ENCODE measurements at regions not wholly inside any gene's neighbourhood (a gene's known extent, or its start where the extent isn't known, plus 50 kb on each side); places are given as distances from the start of the nearest gene placed in this dataset.
"Not testable (repeated sequence)": the region's sequence is repeated elsewhere in the genome, so short reads cannot be mapped to it uniquely, and the experiment has no call there.

DNA sequence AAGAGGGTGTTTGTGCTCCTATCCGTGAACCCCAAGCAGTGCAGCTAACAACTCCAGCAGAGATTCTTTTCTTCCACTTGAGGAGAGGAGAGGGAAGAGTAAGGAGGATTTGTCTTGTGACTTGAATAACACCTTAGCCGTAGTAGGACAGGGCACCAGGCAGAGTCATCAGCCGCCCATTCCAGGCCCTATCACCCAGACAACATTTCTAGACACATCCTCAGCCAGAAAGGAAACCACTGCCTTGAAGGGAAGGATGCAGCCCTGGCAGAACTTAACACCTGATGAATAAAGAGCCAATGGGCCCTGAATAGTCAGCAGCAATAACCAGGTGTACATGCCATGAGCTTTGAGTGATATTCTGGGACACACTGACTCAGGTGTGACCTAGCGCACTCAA is 1013.0 kb upstream of the COX7C start:
- no peaks in the 10 kb centered on the region for H3K4me1 ChIP-seq
- H3K27me3 ChIP-seq: no peaks in the 10 kb centered on the region
- DNase-seq (ENCODE audit: low spot score in 2 of 2): no peak
- no peak overlapping the region for H3K27ac ChIP-seq
- no peaks in the 10 kb centered on the region for H3K9me3 ChIP-seq
- TF ChIP-seq, protein P1, sequence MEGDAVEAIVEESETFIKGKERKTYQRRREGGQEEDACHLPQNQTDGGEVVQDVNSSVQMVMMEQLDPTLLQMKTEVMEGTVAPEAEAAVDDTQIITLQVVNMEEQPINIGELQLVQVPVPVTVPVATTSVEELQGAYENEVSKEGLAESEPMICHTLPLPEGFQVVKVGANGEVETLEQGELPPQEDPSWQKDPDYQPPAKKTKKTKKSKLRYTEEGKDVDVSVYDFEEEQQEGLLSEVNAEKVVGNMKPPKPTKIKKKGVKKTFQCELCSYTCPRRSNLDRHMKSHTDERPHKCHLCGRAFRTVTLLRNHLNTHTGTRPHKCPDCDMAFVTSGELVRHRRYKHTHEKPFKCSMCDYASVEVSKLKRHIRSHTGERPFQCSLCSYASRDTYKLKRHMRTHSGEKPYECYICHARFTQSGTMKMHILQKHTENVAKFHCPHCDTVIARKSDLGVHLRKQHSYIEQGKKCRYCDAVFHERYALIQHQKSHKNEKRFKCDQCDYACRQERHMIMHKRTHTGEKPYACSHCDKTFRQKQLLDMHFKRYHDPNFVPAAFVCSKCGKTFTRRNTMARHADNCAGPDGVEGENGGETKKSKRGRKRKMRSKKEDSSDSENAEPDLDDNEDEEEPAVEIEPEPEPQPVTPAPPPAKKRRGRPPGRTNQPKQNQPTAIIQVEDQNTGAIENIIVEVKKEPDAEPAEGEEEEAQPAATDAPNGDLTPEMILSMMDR (IDR thresholded peaks at IDR 0.05): no peak
- TF ChIP-seq POLR2AphosphoS5 (IDR thresholded peaks at IDR 0.05): no peak
- TF ChIP-seq POLR2A (IDR thresholded peaks at IDR 0.05): no peak
- no peak overlapping the region for H3K4me3 ChIP-seq
- H3K36me3 ChIP-seq: no peaks in the 10 kb centered on the region
- intact Hi-C loops (cut with DNase I; ENCODE audit: low total_unique reads): no loop called here

DNA sequence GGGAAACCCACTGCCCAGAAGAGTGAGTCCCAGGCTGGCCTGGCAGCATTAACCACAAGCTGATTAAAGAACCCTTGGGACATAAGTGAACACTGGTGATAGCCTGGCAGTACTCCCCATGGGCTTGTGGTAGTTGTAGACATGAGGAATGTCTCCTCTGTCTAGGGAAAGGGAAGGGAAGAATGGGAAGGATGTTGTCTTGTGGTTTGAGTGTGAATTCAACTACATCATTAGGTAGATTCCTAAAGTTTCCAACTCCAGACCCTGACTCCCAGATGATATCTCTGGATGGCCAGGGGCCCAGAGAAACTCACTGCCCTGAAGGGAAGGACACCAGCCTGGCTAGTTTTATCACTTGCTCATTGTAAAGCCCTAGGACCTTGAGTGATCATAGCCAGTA is 1012.4 kb upstream of the COX7C start:
- Histone ChIP-seq H3K4me1 (no peaks in the 10 kb centered on the region), H3K9me3 (no peaks in the 10 kb centered on the region), H3K36me3 (no peaks in the 10 kb centered on the region), H3K4me3 (no peak overlapping the region), H3K27ac (no peak overlapping the region), H3K27me3 (no peaks in the 10 kb centered on the region)
- TF ChIP-seq POLR2AphosphoS5 (IDR thresholded peaks at IDR 0.05) (no peak), POLR2A (IDR thresholded peaks at IDR 0.05) (no peak)
- TF ChIP-seq, protein P1 (IDR thresholded peaks at IDR 0.05): no peak
- intact Hi-C loops (cut with DNase I; ENCODE audit: low total_unique reads): no loop called here
- no peak for DNase-seq (ENCODE audit: low spot score in 2 of 2)

DNA sequence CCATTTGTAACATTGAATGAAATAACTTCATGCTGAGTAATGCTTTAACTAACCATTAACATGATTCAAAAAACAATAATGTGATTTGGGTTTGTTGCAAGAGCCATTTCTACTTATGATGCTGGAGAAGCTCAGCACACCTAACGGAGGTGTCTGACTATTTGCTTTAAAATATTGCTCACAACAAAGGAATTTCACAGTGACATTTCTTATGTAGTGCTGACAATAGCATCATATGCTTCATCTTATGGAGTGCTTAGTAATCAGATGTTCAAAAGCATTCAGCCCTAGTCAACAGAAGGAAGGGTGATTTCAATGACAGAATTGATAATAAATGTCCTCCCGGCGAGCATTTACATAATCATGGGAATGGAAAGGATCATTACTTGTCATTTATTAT is 1003.3 kb upstream of the COX7C start:
- no peak for TF ChIP-seq POLR2A (IDR thresholded peaks at IDR 0.05)
- TF ChIP-seq, protein P1 (IDR thresholded peaks at IDR 0.05): no peak
- TF ChIP-seq POLR2AphosphoS5 (IDR thresholded peaks at IDR 0.05): no peak
- Histone ChIP-seq H3K4me1 (no peaks in the 10 kb centered on the region), H3K9me3 (peaks cover 0 to 8% of the 10 kb centered on the region in 2 donors), H3K4me3 (no peak overlapping the region), H3K27me3 (no peaks in the 10 kb centered on the region), H3K27ac (no peak overlapping the region), H3K36me3 (no peaks in the 10 kb centered on the region)
- intact Hi-C loops (cut with DNase I; ENCODE audit: low total_unique reads): no loop called here
- DNase-seq (ENCODE audit: low spot score in 2 of 2): no peak

DNA sequence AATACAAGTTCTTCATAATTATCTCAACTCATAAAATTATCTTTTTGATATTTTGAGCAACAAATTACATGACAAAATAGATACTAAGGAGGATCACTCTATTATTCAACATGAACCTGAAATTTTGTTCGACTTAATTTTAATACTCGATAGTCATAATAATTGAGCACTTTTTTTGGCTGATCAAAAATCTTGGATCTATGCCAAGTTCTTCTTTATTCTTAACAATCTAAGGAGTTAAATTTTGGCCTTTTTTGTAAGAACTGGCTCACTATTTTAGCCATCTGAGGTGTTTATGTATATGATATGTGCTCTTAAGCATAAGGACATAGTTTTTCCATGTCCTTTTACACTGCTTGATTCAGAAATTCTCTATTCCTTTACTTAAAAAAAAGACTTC is 996.1 kb upstream of the COX7C start:
- Histone ChIP-seq H3K9me3 (peaks cover 0 to 3% of the 10 kb centered on the region in 2 donors), H3K27me3 (no peaks in the 10 kb centered on the region), H3K4me1 (no peaks in the 10 kb centered on the region), H3K36me3 (no peaks in the 10 kb centered on the region), H3K27ac (no peak overlapping the region), H3K4me3 (no peak overlapping the region)
- TF ChIP-seq POLR2A (IDR thresholded peaks at IDR 0.05): no peak
- TF ChIP-seq, protein P1 (IDR thresholded peaks at IDR 0.05): no peak
- intact Hi-C loops (cut with DNase I; ENCODE audit: low total_unique reads): no loop called here
- DNase-seq (ENCODE audit: low spot score in 2 of 2): no peak

DNA sequence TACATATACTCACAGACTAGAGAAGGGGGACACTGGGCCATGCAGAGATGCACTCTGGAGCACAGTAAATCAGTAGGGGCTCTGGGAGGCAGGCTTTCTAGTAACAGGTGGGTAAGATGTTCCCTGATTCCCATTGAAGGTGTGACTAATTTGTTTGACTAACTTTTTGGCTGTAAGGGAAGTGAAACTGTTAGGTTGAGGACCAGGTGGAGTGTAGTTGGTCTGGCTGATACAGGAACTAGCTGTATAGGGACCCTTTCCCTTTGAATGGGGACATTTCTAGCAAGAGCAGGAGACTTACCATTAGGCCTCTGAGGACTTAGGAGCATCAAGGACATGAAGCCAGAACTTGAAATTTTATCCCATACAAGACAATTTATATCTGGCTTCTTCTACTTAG is 989.6 kb upstream of the COX7C start:
- Histone ChIP-seq H3K4me3 (no peak overlapping the region), H3K27ac (no peak overlapping the region), H3K9me3 (no peaks in the 10 kb centered on the region), H3K36me3 (no peaks in the 10 kb centered on the region), H3K4me1 (no peaks in the 10 kb centered on the region), H3K27me3 (no peaks in the 10 kb centered on the region)
- DNase-seq (ENCODE audit: low spot score in 2 of 2): no peak
- no peak for TF ChIP-seq POLR2AphosphoS5 (IDR thresholded peaks at IDR 0.05)
- TF ChIP-seq, protein P1 (IDR thresholded peaks at IDR 0.05): no peak
- intact Hi-C loops (cut with DNase I; ENCODE audit: low total_unique reads): no loop called here

DNA sequence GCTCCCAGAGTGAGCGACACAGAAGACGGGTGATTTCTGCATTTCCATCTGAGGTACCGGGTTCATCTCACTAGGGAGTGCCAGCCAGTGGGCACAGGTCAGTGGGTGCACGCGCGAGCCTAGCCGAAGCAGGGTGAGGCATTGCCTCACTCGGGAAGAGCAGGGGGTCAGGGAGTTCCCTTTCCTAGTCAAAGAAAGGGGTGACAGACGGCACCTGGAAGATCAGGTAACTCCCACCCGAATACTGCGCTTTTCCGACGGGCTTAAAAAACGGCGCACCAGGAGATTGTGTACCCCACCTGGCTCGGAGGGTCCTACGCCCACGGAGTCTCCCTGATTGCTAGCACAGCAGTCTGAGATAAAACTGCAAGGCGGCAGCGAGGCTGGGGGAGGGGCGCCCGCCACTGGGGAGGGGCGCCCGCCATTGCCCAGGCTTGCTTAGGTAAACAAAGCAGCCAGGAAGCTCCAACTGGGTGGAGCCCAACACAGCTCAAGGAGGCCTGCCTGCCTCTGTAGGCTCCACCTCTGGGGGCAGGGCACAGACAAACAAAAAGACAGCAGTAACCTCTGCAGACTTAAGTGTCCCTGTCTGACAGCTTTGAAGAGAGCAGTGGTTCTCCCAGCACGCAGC is 979.1 kb upstream of the COX7C start:
- H3K27ac ChIP-seq; H3K9me3 ChIP-seq; H3K27me3 ChIP-seq; H3K4me1 ChIP-seq; H3K36me3 ChIP-seq; DNase-seq (ENCODE audit: low spot score in 2 of 2); H3K4me3 ChIP-seq; intact Hi-C loops (cut with DNase I; ENCODE audit: low total_unique reads): not testable (repeated sequence)
